GM19328 (cell line): ENCODE measurements at regions not wholly inside any gene's neighbourhood (a gene's known extent, or its start where the extent isn't known, plus 50 kb on each side); places are given as distances from the start of the nearest gene placed in this dataset.
"Not testable (repeated sequence)": the region's sequence is repeated elsewhere in the genome, so short reads cannot be mapped to it uniquely, and the experiment has no call there.

Experiments used
- ATAC-seq: cut with Tn5 transposase; IDR thresholded peaks from one replicate; pipeline ENCODE4 v1.9.1; 2021; ENCODE audit warnings: mild to moderate bottlenecking, moderate library complexity; ENCODE audit not compliant: unreplicated experiment

GRCh38 chr2:220783671-220784070 lies 788.4 kb downstream of the EPHA4 start:
- no peak for ATAC-seq

- ATAC-seq: no peak
Observed at GRCh38 chr2:220785178-220785577, 786.9 kb downstream of the EPHA4 start.

- no peak for ATAC-seq
Observed at GRCh38 chr2:220786216-220786615, 785.9 kb downstream of the EPHA4 start.

GRCh38 chr2:220787251-220787650 lies 784.9 kb downstream of the EPHA4 start:
- ATAC-seq: no peak

DNA sequence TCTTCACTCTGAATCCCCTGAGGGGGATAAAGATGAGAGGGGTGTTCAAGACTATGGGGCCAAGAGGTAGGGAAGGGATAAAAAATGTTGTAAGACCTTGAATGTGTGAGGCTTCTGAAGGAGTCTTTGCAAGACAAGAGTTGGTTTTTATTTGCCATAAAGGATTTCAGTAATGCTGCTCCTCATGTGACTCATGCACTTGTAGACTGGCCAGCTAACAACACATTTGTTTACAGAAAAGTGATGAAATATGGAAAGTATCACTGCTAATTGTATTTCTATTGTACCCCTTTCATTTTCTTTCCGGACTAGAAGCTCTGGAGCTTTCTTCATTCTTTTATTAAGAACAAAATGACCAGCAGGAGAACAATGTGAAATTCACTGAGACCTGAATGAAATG lies 782.1 kb downstream of the EPHA4 start:
- no peak for ATAC-seq

GRCh38 chr2:220795705-220796104 lies 776.4 kb downstream of the EPHA4 start:
- no peak for ATAC-seq

- ATAC-seq: no peak
Observed at GRCh38 chr2:220811115-220811514, 761.0 kb downstream of the EPHA4 start.

DNA sequence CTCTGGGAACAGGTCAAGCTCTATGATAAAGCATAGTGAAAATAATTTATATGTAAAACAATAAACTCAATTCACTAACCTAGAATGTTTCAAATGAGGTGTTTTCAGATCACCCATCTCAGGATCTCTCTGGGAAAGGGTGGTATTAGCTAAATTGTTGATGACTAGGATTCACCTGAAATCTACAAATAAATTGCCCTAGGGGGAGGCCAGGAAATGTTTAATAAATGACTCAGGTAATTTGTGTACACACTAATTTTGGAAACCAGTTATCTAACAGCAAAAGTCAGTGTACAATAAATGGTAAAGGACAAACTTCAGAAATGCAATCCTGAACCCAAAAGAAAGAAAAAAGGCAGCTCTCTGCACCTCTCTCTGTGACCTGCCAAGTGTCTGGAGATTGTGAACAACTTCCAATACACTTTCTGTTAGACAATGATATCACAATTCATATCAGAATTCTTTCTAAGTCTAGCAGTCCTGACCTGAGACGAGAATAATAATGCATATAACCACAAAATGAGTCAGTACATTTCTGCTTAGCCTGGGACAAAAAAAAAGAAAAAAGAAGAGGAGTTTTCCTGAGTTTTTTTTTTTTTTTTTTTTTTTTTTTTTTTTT lies 760.0 kb downstream of the EPHA4 start:
- no peak for ATAC-seq

DNA sequence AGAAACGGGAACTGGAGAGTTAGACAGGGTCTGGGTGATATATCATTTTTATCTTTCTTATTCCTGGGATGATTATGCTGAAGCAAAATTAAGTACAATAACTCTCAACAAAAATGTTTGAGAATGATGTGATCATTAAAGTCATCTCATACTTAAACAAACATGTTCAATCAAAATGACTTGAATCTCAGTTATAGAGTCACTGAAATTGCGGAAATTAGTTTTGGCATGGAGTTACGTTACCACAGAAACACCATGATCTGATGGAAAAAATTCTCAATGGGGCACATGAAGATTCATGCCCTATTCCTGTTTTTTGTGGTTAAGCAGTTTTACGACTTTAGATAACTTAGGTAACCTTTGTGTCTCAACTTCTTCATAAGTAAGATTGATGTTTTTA lies 757.7 kb downstream of the EPHA4 start:
- no peak for ATAC-seq

DNA sequence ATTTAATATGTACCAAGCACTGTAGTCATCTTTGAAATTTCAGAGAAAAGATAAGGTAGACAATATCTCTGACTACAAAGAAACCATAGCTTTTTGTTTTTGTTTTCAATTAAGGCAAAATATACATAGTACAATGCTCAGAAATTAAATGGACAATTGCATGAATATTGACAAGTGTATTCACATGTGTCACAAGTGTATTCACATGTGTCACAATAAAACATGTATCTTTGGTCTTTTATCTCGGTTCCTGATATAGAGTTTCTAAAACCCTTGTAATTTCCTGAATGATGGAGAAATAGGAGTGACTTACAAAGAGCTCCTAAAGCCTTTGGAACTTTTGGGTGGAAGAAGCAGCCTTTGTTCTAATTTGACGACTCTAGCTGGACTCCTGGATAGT lies 756.4 kb downstream of the EPHA4 start:
- no peak for ATAC-seq

DNA sequence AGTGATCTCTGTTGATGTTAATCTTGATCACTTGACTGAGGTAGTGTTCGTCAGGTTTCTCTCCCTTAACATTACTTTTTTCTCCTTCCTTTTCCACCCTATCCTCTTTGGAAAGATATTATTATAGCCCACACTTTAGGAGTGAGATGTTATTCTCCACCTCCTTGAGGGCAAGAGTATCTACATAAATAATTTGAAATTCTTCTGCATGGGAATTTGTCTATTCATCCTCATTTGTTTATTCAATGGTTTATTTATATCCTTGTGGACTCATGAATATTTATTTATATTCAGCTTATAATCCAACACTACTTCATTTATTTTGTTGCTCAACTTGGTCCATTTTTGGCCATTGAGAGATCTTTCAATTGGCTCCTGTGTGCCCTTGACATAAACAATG lies 750.4 kb downstream of the EPHA4 start:
- ATAC-seq: no peak

DNA sequence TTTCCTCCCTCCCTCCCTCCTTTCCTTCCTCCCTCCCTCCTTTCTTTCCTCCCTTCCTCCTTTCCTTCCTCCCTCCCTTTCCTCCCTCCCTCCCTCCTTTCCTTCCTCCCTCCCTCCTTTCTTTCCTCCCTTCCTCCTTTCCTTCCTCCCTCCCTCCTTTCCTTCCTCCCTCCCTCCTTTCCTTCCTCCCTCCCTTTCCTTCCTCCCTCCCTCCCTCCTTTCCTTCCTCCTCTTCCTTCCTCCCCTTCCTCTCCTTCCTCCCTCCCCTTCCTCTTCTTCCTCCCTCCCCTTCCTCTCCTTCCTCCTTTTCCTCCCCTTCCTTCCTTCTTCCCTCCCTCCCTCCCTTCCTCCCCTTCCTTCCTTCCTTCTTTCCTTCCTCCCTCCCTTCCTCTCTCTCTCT lies 748.5 kb downstream of the EPHA4 start:
- ATAC-seq: not testable (repeated sequence)

DNA sequence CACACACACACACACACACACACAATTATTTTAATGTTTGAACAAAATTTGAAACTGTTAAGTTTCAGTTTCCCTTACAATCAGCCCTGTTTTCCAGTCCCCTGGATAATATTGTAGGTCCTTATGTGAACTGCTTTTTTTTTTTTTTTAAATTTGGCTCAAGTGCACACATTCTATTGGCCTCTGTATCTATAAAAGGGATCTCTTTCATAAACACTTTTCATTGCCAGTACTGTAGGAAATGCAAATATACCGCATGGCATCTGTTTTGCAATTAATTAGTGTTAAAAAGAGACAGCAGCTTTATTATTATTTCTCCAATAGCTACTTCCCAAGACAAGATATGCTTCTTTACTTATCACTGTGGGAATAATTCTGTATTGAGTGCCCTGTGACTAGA lies 738.7 kb downstream of the EPHA4 start:
- ATAC-seq: no peak

DNA sequence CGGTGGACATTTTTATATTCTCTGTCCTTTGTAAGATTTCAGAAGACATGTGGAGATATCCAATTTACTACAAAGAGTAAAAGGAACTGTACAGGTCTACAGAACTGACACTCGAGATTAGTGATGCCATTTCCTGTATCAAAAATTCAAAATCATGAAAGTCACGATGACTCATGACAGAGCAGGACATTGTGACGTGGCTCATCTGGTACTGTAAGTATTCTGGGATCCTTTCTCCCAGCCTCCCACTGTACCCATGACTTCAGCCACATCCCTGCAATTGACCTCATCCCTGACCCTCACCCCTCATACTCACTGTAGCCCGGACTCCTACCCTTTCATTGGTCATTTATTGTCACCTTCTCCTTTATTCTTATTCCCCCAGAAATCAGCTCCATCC lies 736.5 kb downstream of the EPHA4 start:
- no peak for ATAC-seq

- no peak for ATAC-seq
Observed at GRCh38 chr2:220837226-220837625, 734.9 kb downstream of the EPHA4 start.

DNA sequence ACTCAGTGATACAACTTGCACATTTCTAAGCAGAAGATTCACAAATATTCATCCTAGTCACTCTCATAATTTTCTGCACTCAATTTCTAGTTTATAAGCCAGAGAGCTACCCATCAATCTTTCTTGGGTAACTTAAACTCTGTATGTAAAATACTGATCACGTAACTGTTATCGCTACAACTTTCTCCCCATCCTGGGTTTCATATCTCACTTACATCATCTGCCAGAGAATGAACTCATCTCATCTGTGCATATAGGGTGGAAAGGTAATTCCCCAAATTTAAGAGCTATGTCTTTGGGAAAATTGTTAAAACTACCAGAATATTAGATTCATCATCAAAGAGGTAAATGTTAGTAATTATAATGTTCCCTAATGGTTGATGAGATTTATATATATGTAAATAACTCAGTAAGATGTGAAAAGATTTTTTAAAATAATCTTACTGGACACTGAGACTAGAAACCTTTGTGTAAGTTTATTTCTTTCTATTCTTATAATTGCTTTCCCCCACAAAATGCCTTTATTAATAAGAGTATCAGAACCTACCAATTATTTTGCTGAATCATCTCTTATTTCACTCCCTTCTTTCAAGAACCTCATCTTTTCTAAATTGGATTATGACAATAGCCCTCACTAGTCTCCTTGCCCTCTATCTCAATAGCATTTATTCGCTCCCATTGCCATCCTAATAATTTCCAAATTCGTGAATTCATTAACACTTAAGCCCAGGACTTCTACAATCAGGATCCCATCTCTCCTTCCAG lies 729.0 kb downstream of the EPHA4 start:
- ATAC-seq: no peak

DNA sequence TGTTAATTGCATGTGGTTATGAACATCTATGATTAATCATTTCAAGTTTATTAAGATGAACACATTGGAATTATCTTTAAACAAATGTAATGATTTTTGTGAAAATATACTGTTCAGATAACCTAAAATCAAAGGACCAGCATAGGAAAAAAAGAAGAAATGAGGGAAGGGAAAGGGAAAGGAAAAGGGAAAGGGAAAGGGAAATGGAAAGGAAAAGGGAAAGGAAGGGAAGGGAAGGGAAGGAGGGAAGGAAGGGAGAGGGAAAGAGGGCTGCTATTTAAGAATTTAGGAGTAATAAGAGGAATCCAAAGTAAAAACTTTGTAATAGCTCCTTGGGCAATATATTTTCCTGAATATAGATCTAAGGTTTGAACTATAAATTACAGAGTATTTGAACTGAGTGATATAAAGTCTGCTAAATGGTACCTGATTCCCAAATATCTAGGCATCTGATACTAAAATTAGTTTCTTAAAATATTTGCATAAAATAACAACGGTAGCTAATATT lies 726.3 kb downstream of the EPHA4 start:
- ATAC-seq: no peak

DNA sequence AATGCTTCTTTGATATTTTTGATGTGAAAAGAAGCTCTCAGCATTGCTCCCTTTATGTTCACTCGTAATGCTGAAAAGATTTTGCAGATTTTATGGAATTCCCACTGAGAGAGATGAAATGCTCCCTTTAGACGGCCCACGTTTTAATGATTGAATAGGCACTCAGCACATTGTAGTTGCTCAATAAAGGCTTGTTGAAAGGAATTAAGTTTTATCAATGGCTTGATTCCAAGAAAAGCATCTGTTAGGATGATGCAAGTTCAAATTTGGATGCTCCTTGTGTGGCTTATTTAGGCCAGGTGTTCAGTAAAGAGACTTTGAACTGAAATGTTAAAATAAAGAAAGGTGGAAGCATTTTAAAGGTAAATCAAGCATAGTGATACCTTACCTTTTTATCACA lies 725.1 kb downstream of the EPHA4 start:
- ATAC-seq: no peak

DNA sequence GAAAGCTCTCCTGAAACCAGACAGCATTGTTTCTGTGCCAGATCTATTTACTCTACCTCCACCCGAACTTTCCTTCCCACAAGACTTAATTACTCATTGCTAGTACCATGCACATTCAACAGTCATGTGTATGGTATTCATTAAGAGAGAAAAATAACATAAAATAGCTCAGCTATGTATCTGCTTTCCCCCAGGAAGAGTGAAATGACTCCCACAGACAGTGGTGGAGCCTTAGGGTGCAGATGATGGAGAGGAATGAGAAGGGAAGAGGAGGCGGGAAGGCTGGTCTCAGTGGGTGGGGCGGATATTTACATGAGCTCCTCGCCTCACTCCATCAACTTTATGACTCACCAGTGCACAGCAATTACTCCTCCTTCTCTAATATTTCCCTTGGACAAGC lies 724.5 kb downstream of the EPHA4 start:
- no peak for ATAC-seq

GRCh38 chr2:220849433-220849832 lies 722.7 kb downstream of the EPHA4 start:
- ATAC-seq: no peak

GRCh38 chr2:220850116-220850515 lies 722.0 kb downstream of the EPHA4 start:
- no peak for ATAC-seq

GRCh38 chr2:220855296-220855695 lies 716.8 kb downstream of the EPHA4 start:
- ATAC-seq: no peak

DNA sequence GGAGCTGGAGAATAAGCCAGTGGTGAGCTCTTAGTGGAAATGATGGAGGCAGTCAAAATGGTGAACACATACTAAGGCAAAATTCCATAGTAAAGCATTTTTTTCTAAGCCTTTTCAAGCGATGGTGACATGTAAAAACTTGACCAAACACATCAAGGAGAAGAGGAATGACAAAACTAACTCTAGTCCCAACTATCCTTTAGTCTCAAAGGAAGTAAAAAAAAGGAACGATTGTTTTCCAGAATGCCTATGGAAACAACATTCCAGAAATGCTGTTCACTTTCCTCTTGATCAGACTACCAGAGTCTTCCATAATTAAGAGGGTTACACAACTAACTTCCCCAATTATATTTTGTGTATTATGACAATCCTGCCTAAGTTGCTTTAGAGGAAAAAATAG lies 715.6 kb downstream of the EPHA4 start:
- no peak for ATAC-seq
